ENCODE measurements at regions not wholly inside any gene's neighbourhood (a gene's known extent, or its start where the extent isn't known, plus 50 kb on each side); places are given as distances from the start of the nearest gene placed in this dataset.
"Not testable (repeated sequence)": the region's sequence is repeated elsewhere in the genome, so short reads cannot be mapped to it uniquely, and the experiment has no call there.

DNA sequence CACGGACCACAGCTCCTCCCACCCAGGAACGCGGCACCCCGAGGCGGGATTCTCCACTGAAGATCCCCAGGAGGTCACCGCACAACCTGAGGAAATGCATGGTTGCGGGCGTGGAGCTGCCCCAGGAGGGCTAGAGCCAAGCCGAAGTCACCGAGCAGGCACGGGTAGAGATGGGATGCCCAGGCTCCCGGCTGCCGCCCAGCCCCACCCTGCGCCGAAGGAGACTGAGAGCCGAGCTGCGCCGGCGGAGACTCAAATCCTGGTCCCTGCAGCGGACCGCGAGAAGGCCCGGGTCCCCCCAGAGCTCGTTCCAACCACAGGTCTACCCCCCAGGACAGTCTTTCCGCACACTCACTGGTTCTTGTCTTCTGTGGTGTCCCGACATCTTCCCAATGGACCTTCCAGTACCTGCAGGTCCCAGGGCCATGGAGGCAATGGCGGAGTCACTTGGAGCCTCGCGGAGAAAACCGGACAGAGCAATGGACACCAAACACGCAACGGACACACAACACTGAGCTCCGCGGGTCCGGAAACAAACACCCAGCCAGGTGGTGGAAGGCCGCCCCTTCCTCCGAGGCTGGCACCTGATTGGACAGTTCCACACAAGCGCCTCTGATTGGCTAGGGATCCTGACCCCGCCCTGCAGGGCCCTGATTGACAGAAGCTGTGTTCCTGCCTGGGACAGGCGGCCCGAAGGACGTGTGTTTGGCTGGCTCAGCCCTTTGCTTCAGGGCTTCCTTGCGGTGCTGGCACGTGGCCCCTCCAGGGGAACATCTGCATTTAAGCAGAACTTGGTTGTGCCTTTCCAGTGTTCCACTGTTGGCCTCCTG is 331.9 kb upstream of the NUPR2 start (continued):
- no peak for TF ChIP-seq CBX8 (IDR thresholded peaks at IDR 0.05; ENCODE audit: borderline replicate concordance, low read depth, low read length)
- TF ChIP-seq BCL11A (IDR thresholded peaks at IDR 0.05; ENCODE audit: low read depth in 2 of 2, low read length in 2 of 2): no peak

DNA sequence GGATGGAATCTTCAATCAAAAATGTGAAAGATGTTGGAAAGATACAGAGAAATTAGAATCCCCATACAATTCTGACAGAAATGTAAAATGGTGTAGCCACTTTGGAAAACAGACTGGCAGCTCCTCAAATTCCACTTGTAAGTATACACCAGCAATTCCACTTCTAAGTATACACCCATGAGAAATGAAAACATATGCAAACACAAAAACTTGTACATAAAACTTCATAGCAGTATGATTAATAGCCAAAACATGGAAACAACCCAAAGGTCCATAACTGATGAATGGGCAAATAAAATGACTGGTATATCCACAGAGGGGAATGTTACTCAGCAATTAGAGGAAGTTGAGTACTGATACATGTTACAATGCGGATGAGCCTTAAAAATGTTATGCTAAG is 304.3 kb upstream of the NUPR2 start:
- not testable (repeated sequence) for H2AK5ac ChIP-seq (ENCODE audit: low read depth, low read length); H3K36me3 ChIP-seq (ENCODE audit: control insufficient read depth in 2 of 4, insufficient read depth in 4 of 4, low read length in 3 of 4)
- 64% methylated on average over 1 of the region's 1 CpG; no CpG with 5 or more reads in 1 of the 2 experiments for WGBS, 2 experiments (ENCODE audit: extremely low coverage in 1 of 2, insufficient coverage in 1 of 2, insufficient read length in 1 of 2, insufficient replicate concordance in 2 of 2, low coverage in 1 of 2, low lambda C conversion rate in 2 of 2, missing lambda C conversion rate in 1 of 2)

More for the DNA sequence above, 304.3 kb upstream of the NUPR2 start:
- H4K20me1 ChIP-seq (replicated peaks in 1 of 2; ENCODE audit: control insufficient read depth in 1 of 2, insufficient read depth in 2 of 2, low read length in 2 of 2); H3K4me3 ChIP-seq (ENCODE audit: extremely low read depth in 1 of 4, insufficient read depth in 2 of 4, low read depth in 3 of 4, low read length in 4 of 4); H3K79me1 ChIP-seq (ENCODE audit: low read depth, low read length); H4K91ac ChIP-seq (replicated peaks; ENCODE audit: insufficient read length, low read length); H2BK5ac ChIP-seq (ENCODE audit: low read depth, low read length); H3K79me2 ChIP-seq (ENCODE audit: control insufficient read depth in 1 of 2, insufficient read depth in 2 of 2, low read length in 2 of 2); H4K8ac ChIP-seq (ENCODE audit: extremely low read depth, insufficient read depth, low read length); H3K23me2 ChIP-seq (ENCODE audit: low read depth, low read length); H3K4me2 ChIP-seq (ENCODE audit: insufficient read depth in 1 of 2, low read depth in 2 of 2, low read length in 2 of 2); FAIRE-seq; H2BK120ac ChIP-seq (replicated peaks; ENCODE audit: low read depth, low read length); H3K4ac ChIP-seq (replicated peaks; ENCODE audit: insufficient read length, low read depth, low read length); H3K14ac ChIP-seq (ENCODE audit: insufficient read length); H3K27me3 ChIP-seq (replicated peaks in 1 of 4; ENCODE audit: control insufficient read depth in 3 of 4, extremely low read depth in 1 of 4, insufficient read depth in 3 of 4, low read length in 3 of 4); H2BK15ac ChIP-seq (ENCODE audit: low read length); H3K4me1 ChIP-seq (replicated peaks in 1 of 4; ENCODE audit: control insufficient read depth in 3 of 4, insufficient read depth in 4 of 4, low read length in 3 of 4); H2BK12ac ChIP-seq (ENCODE audit: low read depth, low read length); H3K9ac ChIP-seq (replicated peaks in 1 of 4; ENCODE audit: extremely low read depth in 1 of 4, low read depth in 3 of 4, low read length in 3 of 4); H3K18ac ChIP-seq (ENCODE audit: extremely low read depth, low read length); H3K56ac ChIP-seq (replicated peaks; ENCODE audit: insufficient read length, low read depth, low read length); DNase-seq (ENCODE audit: low read depth in 1 of 2, low spot score in 2 of 2); CTCF ChIA-PET (ENCODE audit: partially characterized antibody); H2BK20ac ChIP-seq (ENCODE audit: low read length); H2AFZ ChIP-seq (ENCODE audit: low read length); POLR2A ChIA-PET (ENCODE audit: partially characterized antibody); H4K5ac ChIP-seq (ENCODE audit: insufficient read length, low read depth, low read length); H3K23ac ChIP-seq (ENCODE audit: insufficient read length); H3K27ac ChIP-seq (ENCODE audit: low read depth, low read length): not testable (repeated sequence)
- H3K9me3 ChIP-seq (ENCODE audit: insufficient read depth in 2 of 2, low read depth in 1 of 2, low read length in 1 of 2): peaks cover 2 to 12% of the 10 kb centered on the region in 2 experiments; a peak in 2 of 4 replicates

All from H1 (cell line).